Stimulated activated naive CD8-positive, alpha-beta T cell treated with anti-CD3 and anti-CD28 coated beads, Interleukin-15, amount 100 ng/mL, for 72 hours (primary cell): ENCODE measurements at regions not wholly inside any gene's neighbourhood (a gene's known extent, or its start where the extent isn't known, plus 50 kb on each side); places are given as distances from the start of the nearest gene placed in this dataset.
A peak's percentile ranks its signal among the peaks of the same experiment; 100 is the strongest.

Source experiments
- ATAC-seq: fragments of 150-1000 bp; cut with Tn5 transposase; 2 replicates; pipeline ENCODE4 v1.10.0; 2021; ENCODE audit warnings: mild to moderate bottlenecking, moderate library complexity
- DNase-seq, 2 donors: peaks; one replicate each; pipeline ENCODE4 v3.0.0; 2021 to 2022
- H3K27ac Mint-ChIP-seq, 2 donors: one replicate each; pipeline ENCODE4 v1.8.0; 2022; ENCODE audit warnings: mild to moderate bottlenecking in 2 of 2, mixed read lengths in 2 of 2, moderate library complexity in 2 of 2
- H3K27me3 Mint-ChIP-seq: one replicate; pipeline ENCODE4 v1.8.0; 2022; ENCODE audit warnings: mixed read lengths
- H3K4me1 Mint-ChIP-seq: one replicate; pipeline ENCODE4 v1.8.0; 2022; ENCODE audit warnings: mild to moderate bottlenecking, mixed read lengths
- H3K4me3 Mint-ChIP-seq, 2 donors: one replicate each; pipeline ENCODE4 v1.8.0; 2022; ENCODE audit warnings: mild to moderate bottlenecking in 2 of 2, mixed read lengths in 2 of 2, moderate library complexity in 1 of 2
- H3K9me3 Mint-ChIP-seq, 2 donors: one replicate each; pipeline ENCODE4 v1.8.0; 2022; ENCODE audit warnings: mixed read lengths in 2 of 2

DNA sequence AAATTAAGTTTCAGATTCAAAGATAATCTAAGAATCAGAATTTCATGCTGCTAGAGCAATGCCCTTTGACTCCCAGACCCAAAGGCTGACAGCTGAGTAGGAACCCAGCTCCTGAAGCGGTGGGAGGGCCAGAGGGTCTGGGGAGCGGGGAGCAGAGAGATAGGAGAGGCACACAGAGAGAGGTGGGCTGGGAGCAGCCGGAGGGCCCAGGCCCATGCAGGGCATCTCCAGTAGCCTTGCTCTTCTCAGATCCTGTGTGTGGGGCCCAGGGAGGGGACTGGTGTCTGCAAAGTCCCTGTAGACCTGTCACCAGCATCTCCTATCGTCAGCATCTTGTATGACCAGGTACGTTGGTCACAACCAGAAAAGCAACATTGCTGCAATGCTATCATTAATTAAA lies 75.3 kb upstream of the OLFM1 start:
- no peaks in the 10 kb centered on the region for H3K9me3 Mint-ChIP-seq
- H3K4me1 Mint-ChIP-seq: no peaks in the 10 kb centered on the region
- DNase-seq: no peak
- no peak for ATAC-seq
- H3K27ac Mint-ChIP-seq: no peak overlapping the region
- H3K27me3 Mint-ChIP-seq: peaks cover 8% of the 10 kb centered on the region
- H3K4me3 Mint-ChIP-seq: no peak overlapping the region

DNA sequence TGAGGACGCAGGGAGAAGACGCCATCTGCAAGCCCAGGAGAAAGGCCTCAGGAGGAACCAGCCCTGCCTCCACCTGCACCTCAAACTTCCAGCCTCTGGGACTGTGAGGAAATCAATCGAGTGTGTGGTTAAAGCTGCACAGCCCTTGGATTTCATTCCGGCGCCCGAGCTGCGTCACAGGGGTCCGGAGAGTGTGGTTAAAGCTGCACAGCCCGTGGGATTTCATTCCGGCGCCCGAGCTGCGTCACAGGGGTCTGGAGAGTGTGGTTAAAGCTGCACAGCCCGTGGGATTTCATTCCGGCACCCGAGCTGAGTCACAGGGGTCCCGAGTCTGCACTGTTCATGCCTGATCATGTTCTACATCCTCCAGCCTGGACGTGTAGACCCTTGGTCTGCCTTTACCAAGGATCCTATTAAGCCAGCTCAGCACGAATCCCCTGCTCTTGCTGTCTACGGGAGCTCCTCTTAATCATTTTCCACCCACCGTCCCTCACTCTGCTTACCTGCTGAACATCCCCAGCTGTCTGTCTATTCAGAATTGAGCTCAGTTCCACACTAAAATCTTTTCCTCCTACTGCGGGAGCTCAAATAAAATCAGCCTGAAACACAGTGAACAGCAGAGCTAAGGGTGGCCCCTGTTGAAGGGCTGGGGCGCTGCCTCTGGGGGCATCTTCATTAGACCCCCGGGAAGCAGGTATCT lies 73.0 kb upstream of the OLFM1 start:
- DNase-seq (no peak), ATAC-seq (no peak)
- peaks cover 5% of the 10 kb centered on the region for H3K4me1 Mint-ChIP-seq
- no peak overlapping the region for H3K27ac Mint-ChIP-seq
- H3K4me3 Mint-ChIP-seq: no peak overlapping the region
- peaks cover 8% of the 10 kb centered on the region for H3K27me3 Mint-ChIP-seq
- H3K9me3 Mint-ChIP-seq: no peaks in the 10 kb centered on the region

DNA sequence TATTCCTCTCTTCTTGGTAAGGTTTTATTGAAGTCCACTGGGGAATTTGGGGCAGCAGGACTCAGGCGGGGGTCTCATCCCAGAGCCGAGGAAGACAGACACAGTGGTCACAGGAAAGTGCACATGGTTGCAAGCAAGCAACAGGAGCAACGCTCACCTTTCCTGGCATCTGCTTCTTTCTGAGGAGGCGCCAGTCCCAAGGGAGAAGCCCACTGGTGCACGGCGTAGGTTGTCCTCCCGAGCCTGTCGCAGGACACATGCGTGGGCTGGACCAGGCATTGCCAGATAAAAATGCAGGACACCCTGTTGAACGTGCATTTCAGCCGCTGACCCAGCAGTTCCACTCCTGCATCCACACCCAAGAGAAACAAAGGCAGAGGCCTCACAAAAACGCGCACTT lies 72.4 kb upstream of the OLFM1 start:
- Mint-ChIP-seq H3K4me3 (no peak overlapping the region), H3K27me3 (peaks cover 8% of the 10 kb centered on the region), H3K4me1 (peaks cover 5% of the 10 kb centered on the region), H3K9me3 (no peaks in the 10 kb centered on the region), H3K27ac (no peak overlapping the region)
- DNase-seq (no peak), ATAC-seq (no peak)

DNA sequence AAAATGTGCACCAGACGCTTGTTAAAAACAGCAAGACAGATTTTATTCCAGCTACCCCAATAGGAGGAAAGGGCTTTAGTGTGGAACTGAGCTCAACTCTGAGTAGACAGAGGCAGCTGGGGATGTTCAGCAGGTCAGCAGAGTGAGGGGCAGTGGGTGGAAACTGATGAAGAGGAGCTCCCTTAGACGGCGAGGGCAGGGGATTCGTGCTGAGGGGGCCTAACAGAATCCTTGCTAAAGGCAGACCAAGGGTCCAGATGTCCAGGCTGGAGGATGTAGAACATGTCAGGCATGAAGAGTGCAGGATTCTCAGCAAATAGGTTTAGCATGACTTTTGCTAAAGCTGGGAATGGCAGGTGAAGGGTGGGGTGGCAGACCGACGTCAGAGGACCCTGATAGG lies 71.9 kb upstream of the OLFM1 start:
- H3K27ac Mint-ChIP-seq: no peak overlapping the region
- H3K9me3 Mint-ChIP-seq: no peaks in the 10 kb centered on the region
- peaks cover 5% of the 10 kb centered on the region for H3K4me1 Mint-ChIP-seq
- H3K4me3 Mint-ChIP-seq: no peak overlapping the region
- no peak for DNase-seq
- H3K27me3 Mint-ChIP-seq: peaks cover 8% of the 10 kb centered on the region
- ATAC-seq: no peak

DNA sequence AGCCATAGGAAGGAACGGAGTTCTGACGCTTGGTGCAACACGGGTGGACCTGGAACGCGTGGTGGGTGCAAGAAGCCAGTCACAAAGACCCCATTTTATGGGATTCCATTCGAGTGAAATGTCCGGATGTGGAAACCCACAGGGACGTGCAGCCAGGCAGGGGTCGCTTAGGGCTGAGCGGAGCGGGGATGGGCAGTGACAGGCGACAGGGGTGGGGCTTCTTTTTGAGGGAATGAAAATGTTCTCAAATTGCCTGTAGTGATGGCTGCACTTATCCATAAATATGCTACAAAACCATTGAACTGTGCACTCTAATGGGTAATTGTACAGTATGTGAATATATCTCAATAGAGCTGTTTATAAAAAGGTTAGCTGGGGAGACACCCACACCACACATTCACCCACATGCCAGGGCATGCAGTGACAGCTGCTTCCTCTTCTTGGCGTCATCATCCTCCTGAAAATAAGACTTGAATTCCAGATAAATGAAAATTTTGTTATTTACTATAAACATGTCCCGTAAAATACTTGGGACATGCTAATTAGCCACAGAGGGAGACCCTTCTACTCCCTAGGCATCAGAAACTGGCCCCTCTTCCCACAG lies 71.3 kb upstream of the OLFM1 start:
- Mint-ChIP-seq H3K27ac (no peak overlapping the region), H3K4me3 (no peak overlapping the region), H3K27me3 (peaks cover 8% of the 10 kb centered on the region), H3K9me3 (no peaks in the 10 kb centered on the region), H3K4me1 (peaks cover 5% of the 10 kb centered on the region)
- no peak for DNase-seq
- ATAC-seq: no peak

DNA sequence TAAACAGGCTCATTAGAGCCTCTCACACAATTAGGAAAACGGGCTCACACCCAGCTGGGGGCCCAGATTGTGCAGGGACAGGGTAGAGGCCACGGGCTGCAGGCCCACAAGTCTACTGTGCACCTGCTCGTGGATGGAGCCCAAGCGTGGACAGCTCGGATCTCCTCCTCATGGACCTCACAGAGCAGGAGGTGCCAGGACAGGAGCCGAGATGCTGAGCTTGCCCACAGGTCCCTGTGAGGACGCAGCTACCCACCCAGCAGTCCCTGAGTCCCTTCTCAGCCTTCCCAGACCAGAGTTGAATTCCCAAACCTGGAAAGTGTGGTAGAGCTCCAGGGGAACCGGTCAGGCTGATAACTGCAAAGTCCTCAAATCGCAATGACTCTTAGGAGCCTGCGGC lies 70.6 kb upstream of the OLFM1 start:
- H3K4me1 Mint-ChIP-seq: peaks cover 5% of the 10 kb centered on the region
- ATAC-seq: no peak

DNA sequence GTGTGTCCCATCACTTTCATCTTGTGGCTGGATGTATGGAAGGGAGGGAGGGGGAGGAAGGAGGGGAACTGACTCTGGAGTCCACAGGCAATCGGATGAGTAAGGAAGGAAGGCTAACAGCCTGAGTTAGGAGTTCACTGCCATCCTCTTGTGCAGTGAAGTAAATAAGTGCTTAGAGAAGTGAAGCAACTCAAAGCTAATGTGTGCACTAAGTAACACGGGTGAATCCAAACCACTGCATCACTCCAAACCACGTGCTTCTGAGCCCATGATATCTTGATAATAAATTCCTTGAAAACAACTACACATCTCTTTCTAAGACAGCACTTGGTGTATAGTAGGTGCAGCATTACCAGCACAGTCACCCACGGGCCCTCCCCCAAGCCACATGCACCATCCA lies 69.6 kb upstream of the OLFM1 start:
- no peak for DNase-seq
- no peaks in the 10 kb centered on the region for H3K9me3 Mint-ChIP-seq
- peak; percentile 18 for ATAC-seq

More for the DNA sequence above, 70.6 kb upstream of the OLFM1 start:
- Mint-ChIP-seq H3K27ac (no peak overlapping the region), H3K4me3 (no peak overlapping the region), H3K27me3 (peaks cover 8% of the 10 kb centered on the region), H3K9me3 (no peaks in the 10 kb centered on the region)
- no peak for DNase-seq

DNA sequence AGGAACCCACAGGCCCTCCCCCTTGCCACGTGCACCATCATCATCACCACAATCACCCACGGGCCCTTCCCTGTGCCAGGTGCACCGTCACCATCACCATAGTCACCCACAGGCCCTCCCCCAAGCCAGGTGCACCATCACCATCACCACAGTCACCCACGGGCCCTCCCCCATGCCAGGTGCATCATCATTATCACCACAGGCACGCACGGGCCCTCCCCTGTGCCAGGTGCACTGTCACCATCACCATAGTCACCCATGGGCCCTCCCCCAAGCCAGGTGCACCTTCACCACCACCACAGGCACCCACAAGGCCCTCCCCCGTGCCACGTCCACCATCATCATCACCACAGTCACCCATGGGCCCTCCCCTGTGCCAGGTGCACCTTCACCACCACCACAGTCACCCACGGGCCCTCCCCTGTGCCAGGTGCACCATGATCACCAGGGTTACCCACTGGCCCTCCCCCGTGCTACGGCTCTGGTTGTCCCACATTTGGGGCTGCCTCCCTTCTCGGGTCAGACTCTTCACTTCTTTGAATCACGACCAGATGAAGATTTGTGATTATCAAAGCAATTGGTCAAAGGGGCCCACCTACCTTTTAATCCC lies 69.1 kb upstream of the OLFM1 start:
- Mint-ChIP-seq H3K27me3 (peaks cover 8% of the 10 kb centered on the region), H3K4me3 (no peak overlapping the region), H3K9me3 (no peaks in the 10 kb centered on the region), H3K4me1 (peaks cover 5% of the 10 kb centered on the region), H3K27ac (no peak overlapping the region)
- DNase-seq (no peak), ATAC-seq (peak; percentile 43)

More for the DNA sequence above, 69.6 kb upstream of the OLFM1 start:
- Mint-ChIP-seq H3K27ac (no peak overlapping the region), H3K27me3 (peaks cover 8% of the 10 kb centered on the region), H3K4me3 (no peak overlapping the region), H3K4me1 (peaks cover 5% of the 10 kb centered on the region)

DNA sequence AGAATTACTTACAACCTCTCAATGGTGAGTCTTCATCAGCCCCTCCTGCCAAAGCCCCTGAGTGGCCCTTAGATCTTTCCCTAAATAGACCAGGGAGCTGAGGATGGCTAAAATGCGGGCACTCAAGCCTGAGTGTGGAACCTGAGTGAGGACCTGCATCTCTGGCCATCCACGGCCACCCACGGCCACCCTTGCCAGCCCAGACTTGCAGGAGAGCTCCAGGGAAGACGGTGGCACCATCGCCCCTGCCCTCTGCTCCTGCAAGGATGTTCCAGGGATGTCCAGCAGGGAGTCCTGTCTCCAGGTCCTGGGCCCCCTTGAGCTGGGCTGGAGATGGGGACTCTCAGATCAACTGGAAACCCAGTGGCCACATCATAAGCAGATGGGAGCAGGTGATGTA lies 68.2 kb upstream of the OLFM1 start:
- Mint-ChIP-seq H3K9me3 (no peaks in the 10 kb centered on the region), H3K27ac (no peak overlapping the region), H3K27me3 (peaks cover 9% of the 10 kb centered on the region), H3K4me1 (peaks cover 5% of the 10 kb centered on the region), H3K4me3 (no peak overlapping the region)
- ATAC-seq: no peak
- no peak for DNase-seq

DNA sequence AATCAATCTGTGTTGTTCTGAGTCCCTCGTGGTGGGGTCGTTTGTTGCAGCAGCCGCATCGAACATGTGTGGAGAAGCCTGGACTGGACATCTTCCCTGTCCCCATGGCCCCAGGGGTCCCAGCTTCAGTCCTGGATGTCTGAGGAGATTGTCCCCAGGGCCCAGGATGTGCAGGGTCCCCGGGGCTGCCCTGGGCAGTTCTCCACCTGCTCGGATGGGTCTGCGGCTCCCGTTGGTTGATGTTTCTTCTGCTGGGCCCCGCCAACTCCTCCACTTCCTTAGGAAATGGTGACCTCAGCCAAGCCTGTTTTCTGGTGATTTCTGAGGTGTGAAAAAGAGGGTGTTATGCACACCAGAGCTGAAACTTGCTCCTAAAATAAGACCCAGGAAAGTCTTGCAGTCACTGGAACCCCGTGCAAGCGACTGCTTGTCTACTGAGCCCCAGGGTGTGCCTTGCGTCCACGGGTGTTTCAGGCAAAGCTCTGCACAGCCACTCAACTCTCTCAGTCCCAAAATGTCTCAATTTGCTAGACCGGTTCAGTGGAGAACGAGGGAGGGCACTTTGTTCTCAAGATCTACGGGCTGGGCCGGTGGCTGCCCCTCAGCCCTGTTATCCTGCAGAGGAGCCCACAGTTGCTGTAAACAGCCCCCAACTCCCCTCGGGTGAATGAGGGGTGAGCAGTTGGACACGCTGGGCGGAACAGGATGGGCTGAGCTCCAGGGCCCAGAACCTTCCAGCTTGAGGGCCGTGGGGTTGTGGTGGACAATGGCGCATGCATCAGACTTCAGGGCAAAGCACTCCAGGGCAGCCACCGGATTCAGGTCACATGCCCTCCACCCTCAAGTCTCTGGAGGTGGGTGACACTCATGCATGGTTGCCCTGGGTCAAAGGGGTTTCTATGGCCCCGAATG lies 66.7 kb upstream of the OLFM1 start:
- Mint-ChIP-seq H3K27me3 (peaks cover 11% of the 10 kb centered on the region), H3K27ac (no peak overlapping the region), H3K9me3 (no peaks in the 10 kb centered on the region), H3K4me3 (no peak overlapping the region), H3K4me1 (peaks cover 5% of the 10 kb centered on the region)
- ATAC-seq (no peak), DNase-seq (no peak)

DNA sequence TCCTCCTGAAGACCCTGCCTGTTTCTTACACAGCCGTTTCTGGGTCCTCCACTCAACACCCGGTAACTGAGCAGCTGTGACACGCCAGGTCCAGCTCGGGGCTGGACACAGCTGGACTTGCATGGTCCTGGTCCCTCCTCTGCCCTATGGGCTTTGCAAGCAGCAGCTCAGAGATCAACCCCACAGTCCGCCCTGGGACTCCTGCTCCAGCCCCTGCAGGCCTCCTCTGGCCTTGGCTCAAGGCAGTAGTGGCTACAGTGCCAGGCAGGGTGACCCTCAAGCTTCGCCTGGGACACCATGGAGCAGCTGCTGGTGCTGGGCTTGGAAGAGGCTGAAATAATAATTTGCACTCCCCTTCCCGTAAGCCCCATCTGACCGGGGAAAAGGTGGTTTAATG lies 66.1 kb upstream of the OLFM1 start:
- Mint-ChIP-seq H3K9me3 (no peaks in the 10 kb centered on the region), H3K4me3 (no peak overlapping the region), H3K27ac (no peak overlapping the region), H3K4me1 (peaks cover 5% of the 10 kb centered on the region), H3K27me3 (peaks cover 11% of the 10 kb centered on the region)
- DNase-seq (no peak), ATAC-seq (no peak)

DNA sequence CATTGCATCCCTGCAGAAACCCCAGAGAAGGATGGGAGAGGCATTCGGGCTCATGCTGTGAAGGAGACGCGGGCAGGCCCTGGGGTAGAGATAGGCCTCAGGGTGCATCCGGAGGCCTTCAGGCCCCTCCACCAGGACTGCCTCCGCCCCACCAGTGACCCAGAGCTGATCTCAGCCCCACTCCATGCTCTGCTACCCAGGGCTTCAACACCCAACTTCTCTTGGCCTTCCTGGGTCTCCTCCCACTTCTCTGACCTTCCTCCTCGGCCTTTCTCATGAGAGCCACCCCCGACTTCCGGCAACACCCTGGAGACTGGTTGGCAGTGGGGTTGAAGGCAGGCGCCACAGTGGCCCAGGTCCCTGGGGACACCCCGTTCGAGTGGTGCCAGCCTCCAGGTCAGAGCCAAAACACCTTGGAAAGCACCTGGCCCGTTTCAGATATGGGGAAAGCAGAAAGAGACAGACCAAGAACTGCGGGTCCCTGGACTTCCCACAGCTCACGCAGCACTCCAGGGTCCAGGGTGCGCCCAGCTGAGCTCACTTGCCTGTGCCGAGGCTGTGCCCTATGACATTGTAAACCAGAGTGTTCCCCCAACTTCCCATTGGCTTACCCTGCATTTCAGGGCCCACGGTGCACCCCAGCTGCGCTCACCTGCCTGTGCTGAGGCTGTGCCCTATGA lies 65.1 kb upstream of the OLFM1 start:
- no peak for ATAC-seq

DNA sequence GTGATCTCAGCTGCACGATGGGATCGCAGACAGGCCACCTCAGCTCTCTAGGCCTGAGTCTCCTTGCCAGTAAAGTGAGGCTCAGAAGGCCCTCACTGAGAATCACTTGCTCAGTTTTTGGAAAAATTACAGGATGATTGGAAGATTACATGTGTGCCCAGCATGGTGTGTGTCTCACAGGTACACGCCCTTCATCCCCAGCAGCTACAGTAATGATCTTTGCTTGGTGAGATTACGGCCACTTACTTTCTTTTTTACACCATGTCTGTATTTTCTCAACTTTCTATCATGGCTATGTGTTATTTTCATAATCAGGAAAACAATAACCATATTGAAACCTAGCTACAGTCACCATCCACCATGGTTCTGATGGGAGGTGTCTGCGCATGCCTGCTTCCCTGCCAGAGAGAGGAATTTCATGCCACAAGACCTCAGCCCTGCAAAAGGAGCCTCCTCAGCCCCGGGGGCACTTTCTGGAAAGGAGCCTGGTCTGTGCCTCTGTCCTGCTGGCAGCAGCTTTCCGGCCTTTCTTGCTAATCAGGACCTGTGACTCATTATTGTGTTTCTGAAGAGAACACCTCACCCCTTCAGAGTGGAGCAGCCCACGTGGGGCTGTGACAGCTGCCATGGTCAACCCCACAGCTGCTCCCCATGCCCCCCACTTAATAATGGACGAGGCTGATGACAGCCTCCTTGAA lies 64.2 kb upstream of the OLFM1 start:
- no peak overlapping the region for H3K4me3 Mint-ChIP-seq

More for the DNA sequence above, 65.1 kb upstream of the OLFM1 start:
- no peaks in the 10 kb centered on the region for H3K9me3 Mint-ChIP-seq
- H3K4me3 Mint-ChIP-seq: no peak overlapping the region
- H3K27ac Mint-ChIP-seq: no peak overlapping the region
- peaks cover 11% of the 10 kb centered on the region for H3K27me3 Mint-ChIP-seq
- DNase-seq: no peak
- H3K4me1 Mint-ChIP-seq: peaks cover 5% of the 10 kb centered on the region

DNA sequence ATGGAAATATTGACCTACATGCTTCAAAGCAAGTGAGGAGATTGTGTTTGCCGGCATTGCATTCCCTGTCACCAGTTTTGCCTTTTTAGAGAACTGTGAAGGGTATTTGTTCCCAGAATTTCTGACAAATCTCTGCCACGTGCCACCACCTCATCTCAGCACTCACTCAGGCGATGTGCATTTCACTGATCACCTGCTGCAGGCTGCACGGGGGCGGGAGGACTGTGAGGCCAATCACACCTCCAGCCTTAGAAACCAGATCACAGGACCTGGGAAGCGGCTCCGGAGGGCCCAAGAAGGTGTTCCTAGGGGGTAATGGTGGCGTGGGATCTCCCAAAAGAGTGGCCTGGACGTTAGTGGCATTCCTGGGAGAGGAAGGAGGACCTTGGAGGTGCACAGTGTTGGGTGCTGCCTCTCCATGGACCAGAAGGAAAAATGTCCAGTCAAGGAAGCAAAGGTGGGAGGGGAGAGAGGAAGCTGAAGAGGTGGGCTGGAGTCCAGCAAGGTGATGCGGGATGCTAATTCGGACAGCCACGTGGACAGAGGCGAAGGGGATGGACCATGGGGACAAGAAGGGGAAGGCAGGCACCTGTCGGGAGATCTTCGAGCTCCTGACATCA lies 63.6 kb upstream of the OLFM1 start:
- H3K27ac Mint-ChIP-seq: no peak overlapping the region
- peaks cover 11% of the 10 kb centered on the region for H3K27me3 Mint-ChIP-seq
- H3K9me3 Mint-ChIP-seq: no peaks in the 10 kb centered on the region
- DNase-seq (no peak), ATAC-seq (no peak)
- no peaks in the 10 kb centered on the region for H3K4me1 Mint-ChIP-seq
- no peak overlapping the region for H3K4me3 Mint-ChIP-seq

More for the DNA sequence above, 64.2 kb upstream of the OLFM1 start:
- no peak for DNase-seq
- ATAC-seq: no peak
- Mint-ChIP-seq H3K27ac (no peak overlapping the region), H3K9me3 (no peaks in the 10 kb centered on the region), H3K4me1 (peaks cover 5% of the 10 kb centered on the region), H3K27me3 (peaks cover 11% of the 10 kb centered on the region)
